ENCODE measurements at regions not wholly inside any gene's neighbourhood (a gene's known extent, or its start where the extent isn't known, plus 50 kb on each side); places are given as distances from the start of the nearest gene placed in this dataset.

DNA sequence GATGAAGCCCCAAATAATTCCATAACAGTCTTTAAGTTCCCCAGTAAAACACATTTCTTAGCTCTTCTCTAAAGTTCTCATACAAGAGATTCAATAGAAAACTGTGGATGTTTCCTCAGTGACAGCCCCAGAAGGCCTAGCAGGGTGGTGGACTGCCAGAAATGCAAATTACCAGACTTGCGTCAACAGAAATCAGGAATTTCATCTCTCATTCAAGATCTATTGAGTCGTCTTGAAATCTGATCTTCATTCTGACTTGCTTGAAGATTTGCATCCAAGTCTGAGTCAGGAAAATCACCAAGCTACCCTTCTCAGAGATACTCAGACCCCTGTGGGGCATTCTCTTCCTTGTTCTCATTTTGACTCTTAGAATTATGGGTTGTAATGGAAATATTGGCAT, 68.9 kb upstream of the NDP start:
- no peak for DNase-seq

DNA sequence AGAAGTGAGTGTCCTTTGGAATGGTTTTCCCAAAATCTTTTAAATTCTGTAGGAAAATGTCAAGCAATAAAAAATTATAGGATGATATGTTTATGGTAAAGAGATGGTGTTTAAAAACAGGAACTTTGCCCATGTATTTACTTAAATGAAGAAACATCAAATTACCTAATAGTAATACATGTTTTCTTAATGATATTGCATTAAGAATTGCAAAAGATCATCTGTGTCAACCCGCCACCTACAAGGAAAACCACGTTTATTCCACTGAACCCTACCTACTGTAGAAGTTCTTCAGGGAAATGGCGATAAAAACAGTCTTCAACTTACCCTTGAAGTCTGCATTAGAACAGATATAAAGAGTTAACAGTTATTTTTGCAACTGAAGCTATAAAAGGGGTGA, 67.2 kb upstream of the NDP start:
- no peak for DNase-seq

GRCh38 chrX:44039556-44039955, 66.4 kb upstream of the NDP start:
- no peak for DNase-seq

DNA sequence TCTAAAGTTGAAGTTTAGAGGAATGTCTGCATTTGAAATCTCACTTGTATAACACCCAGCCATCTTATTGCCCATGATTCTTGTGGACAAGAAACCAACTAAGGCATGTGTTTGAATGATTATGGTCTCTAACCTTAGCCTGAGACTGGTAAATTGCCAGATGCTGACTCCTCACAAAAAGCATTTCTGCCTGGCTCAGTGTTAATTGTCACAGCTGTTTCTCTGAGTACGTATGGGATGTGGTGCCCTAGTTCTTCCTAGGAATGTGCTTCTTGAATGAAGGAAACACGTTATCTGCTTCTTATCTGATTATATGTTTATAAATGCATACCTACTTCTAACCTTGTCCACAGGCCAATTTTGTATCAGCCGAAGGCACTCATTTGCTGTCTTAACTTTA, 63.1 kb upstream of the NDP start:
- no peak for DNase-seq

GRCh38 chrX:44035571-44035970, 62.4 kb upstream of the NDP start:
- DNase-seq = no peak

DNA sequence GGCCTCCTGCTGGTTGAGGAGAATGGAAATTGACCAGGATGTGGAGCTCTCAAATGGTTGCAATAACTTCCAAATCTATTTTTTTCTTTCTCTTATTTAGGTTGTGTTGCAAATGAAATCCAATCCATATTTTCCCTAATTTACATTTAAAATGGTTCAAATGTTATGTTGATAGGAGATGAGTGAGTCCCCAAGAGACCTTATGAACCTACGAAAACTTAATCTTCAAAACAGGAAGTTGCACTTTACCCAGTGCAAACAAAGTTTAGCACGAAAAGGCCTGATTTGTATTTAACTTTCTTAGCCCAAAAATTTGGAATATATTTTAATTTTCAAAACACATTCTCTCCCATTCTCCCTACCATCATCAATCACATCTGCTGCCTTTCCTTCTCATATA, 59.3 kb upstream of the NDP start:
- no peak for DNase-seq

DNA sequence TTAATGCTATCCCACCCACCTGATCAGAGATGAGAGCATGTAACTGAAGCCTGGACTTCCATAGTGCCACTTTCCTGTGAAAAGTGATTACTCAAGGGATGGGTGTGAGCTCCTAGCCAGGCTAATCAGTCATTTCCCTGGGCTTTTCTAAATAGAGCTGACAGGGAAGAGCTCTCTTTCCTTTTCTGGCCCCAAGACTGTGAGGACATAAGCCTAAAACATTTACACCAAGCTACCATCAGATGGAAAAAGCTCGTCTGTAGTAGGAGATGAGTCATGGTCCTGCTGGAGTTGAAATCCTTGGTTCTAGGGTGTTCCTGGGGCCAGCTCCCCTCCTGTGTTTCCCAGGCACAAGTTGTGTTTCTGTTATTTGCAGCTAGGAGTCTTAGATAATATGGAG, 52.4 kb upstream of the NDP start:
- no peak for DNase-seq
